ENCODE measurements at regions not wholly inside any gene's neighbourhood (a gene's known extent, or its start where the extent isn't known, plus 50 kb on each side); places are given as distances from the start of the nearest gene placed in this dataset.

GRCh38 chr14:71705460-71705859 lies 226.8 kb upstream of the RGS6 start:
- intact Hi-C loops (cut with micrococcal nuclease) = no loop called here
- no peak for ATAC-seq
- H3K9ac ChIP-seq (ENCODE audit: low read length) = no peak overlapping the region
- no peak overlapping the region for H3K4me2 ChIP-seq (ENCODE audit: low read length)
- no peaks in the 10 kb centered on the region for H3K9me3 ChIP-seq (ENCODE audit: low read length)
- ChIA-PET CTCF (no interaction called here), POLR2A (ENCODE audit: unreplicated experiment) (interaction anchor here (0.9 kb wide), 1 partner anchor 16 kb away, joined by 4 read pairs; no protein-coding TSS in a partner anchor)
- H3K27me3 ChIP-seq (ENCODE audit: low read length) = no peaks in the 10 kb centered on the region
- no peak overlapping the region for H3K4me3 ChIP-seq (ENCODE audit: low read length)
- DNase-seq = no peak
- H3K79me2 ChIP-seq (ENCODE audit: low read length) = no peaks in the 10 kb centered on the region
- H3F3A ChIP-seq (ENCODE audit: low read length, unreplicated experiment) = no peaks in the 10 kb centered on the region
- TF ChIP-seq EZH2 (IDR thresholded peaks at IDR 0.05; ENCODE audit: low read length, unreplicated experiment) (no peak), EZH2phosphoT487 (IDR thresholded peaks at IDR 0.05; ENCODE audit: borderline replicate concordance, low read length) (no peak), CTCF (conservative IDR thresholded peaks at IDR 0.05; ENCODE audit: low read depth, low read length) (no peak)
- no peaks in the 10 kb centered on the region for H3K9me2 ChIP-seq (replicated peaks; ENCODE audit: low read length)
- BruUV-seq (replicated peaks) = no TSS peak
- H3K27ac ChIP-seq (ENCODE audit: low read length) = no peak overlapping the region
- no peaks in the 10 kb centered on the region for H4K20me1 ChIP-seq (ENCODE audit: low read length)
- peaks cover 15% of the 10 kb centered on the region; the same call in 1 of the 2 replicates for H3K4me1 ChIP-seq (ENCODE audit: insufficient read depth, low read length)
- peaks cover 20% of the 10 kb centered on the region; the same call in 1 of the 2 replicates for H3K36me3 ChIP-seq (ENCODE audit: low read depth, low read length)
- H2AFZ ChIP-seq (ENCODE audit: low read length) = no peak overlapping the region

- ChIA-PET CTCF (no interaction called here), POLR2A (ENCODE audit: unreplicated experiment) (no interaction called here)
- Histone ChIP-seq H3K9me2 (replicated peaks; ENCODE audit: low read length) (no peaks in the 10 kb centered on the region), H4K20me1 (ENCODE audit: low read length) (no peaks in the 10 kb centered on the region), H3K27me3 (ENCODE audit: low read length) (no peaks in the 10 kb centered on the region), H3K4me2 (ENCODE audit: low read length) (no peak overlapping the region), H3K4me1 (ENCODE audit: insufficient read depth, low read length) (peaks cover 20% of the 10 kb centered on the region), H3K9me3 (ENCODE audit: low read length) (no peaks in the 10 kb centered on the region), H3K27ac (ENCODE audit: low read length) (no peak overlapping the region), H3K36me3 (ENCODE audit: low read depth, low read length) (peaks cover 15% of the 10 kb centered on the region; the same call in 1 of the 2 replicates), H3K79me2 (ENCODE audit: low read length) (no peaks in the 10 kb centered on the region), H3F3A (ENCODE audit: low read length, unreplicated experiment) (no peaks in the 10 kb centered on the region), H2AFZ (ENCODE audit: low read length) (no peak overlapping the region), H3K9ac (ENCODE audit: low read length) (no peak overlapping the region), H3K4me3 (ENCODE audit: low read length) (no peak overlapping the region)
- no peak for ATAC-seq
- TF ChIP-seq CTCF (conservative IDR thresholded peaks at IDR 0.05; ENCODE audit: low read depth, low read length) (no peak), EZH2phosphoT487 (IDR thresholded peaks at IDR 0.05; ENCODE audit: borderline replicate concordance, low read length) (no peak), EZH2 (IDR thresholded peaks at IDR 0.05; ENCODE audit: low read length, unreplicated experiment) (no peak)
- intact Hi-C loops (cut with micrococcal nuclease) = no loop called here
- no TSS peak for BruUV-seq (replicated peaks)
- DNase-seq = no peak
Observed at GRCh38 chr14:71709076-71709475, 223.2 kb upstream of the RGS6 start.

GRCh38 chr14:71709987-71710386 lies 222.2 kb upstream of the RGS6 start:
- peaks cover 20% of the 10 kb centered on the region for H3K4me1 ChIP-seq (ENCODE audit: insufficient read depth, low read length)
- H4K20me1 ChIP-seq (ENCODE audit: low read length) = no peaks in the 10 kb centered on the region
- ATAC-seq (no peak), DNase-seq (no peak)
- intact Hi-C loops (cut with micrococcal nuclease) = no loop called here
- H3K36me3 ChIP-seq (ENCODE audit: low read depth, low read length) = peaks cover 15% of the 10 kb centered on the region; the same call in 1 of the 2 replicates
- no peak overlapping the region for H3K4me3 ChIP-seq (ENCODE audit: low read length)
- CTCF ChIA-PET = no interaction called here
- H3F3A ChIP-seq (ENCODE audit: low read length, unreplicated experiment) = no peaks in the 10 kb centered on the region
- no peak overlapping the region for H3K4me2 ChIP-seq (ENCODE audit: low read length)
- H2AFZ ChIP-seq (ENCODE audit: low read length) = no peak overlapping the region
- no peaks in the 10 kb centered on the region for H3K79me2 ChIP-seq (ENCODE audit: low read length)
- POLR2A ChIA-PET (ENCODE audit: unreplicated experiment) = no interaction called here
- H3K27me3 ChIP-seq (ENCODE audit: low read length) = no peaks in the 10 kb centered on the region
- TF ChIP-seq EZH2 (IDR thresholded peaks at IDR 0.05; ENCODE audit: low read length, unreplicated experiment) (no peak), CTCF (conservative IDR thresholded peaks at IDR 0.05; ENCODE audit: low read depth, low read length) (no peak), EZH2phosphoT487 (IDR thresholded peaks at IDR 0.05; ENCODE audit: borderline replicate concordance, low read length) (no peak)
- H3K9me2 ChIP-seq (replicated peaks; ENCODE audit: low read length) = no peaks in the 10 kb centered on the region
- no TSS peak for BruUV-seq (replicated peaks)
- no peak overlapping the region for H3K27ac ChIP-seq (ENCODE audit: low read length)
- H3K9ac ChIP-seq (ENCODE audit: low read length) = no peak overlapping the region
- H3K9me3 ChIP-seq (ENCODE audit: low read length) = no peaks in the 10 kb centered on the region
